H1 (cell line): ENCODE measurements at regions not wholly inside any gene's neighbourhood (a gene's known extent, or its start where the extent isn't known, plus 50 kb on each side); places are given as distances from the start of the nearest gene placed in this dataset.

Experiments
- CTCF ChIA-PET: fragments of 300-600 bp; sonication (Branson Sonifier 250); formaldehyde crosslinking; loops from one replicate; lab custom pipeline; 2021; ENCODE audit not compliant: partially characterized antibody; lab: Charles Lee
- POLR2A ChIA-PET: fragments of 300-600 bp; sonication (Branson Sonifier 250); formaldehyde crosslinking; loops from one replicate; lab custom pipeline; 2021; ENCODE audit warnings: inconsistent platforms; ENCODE audit not compliant: partially characterized antibody; lab: Charles Lee
- DNase-seq, 2 experiments: peaks; one replicate each; pipeline versions ENCODE4 v3.0.0 to v3.0.0-alpha.2; 2010 to 2022; ENCODE audit warnings: low spot score in 2 of 2, low read depth in 1 of 2, mixed read lengths in 1 of 2
- FAIRE-seq: peaks from 2 replicates; lab custom pipeline; 2011; peaks lifted over from hg19 to GRCh38; lab: Jason Lieb, UNC
- H2AFZ ChIP-seq: 2 replicates; pipeline ENCODE4 v1.8.1; 2012; ENCODE audit warnings: low read length, inconsistent platforms
- H2AK5ac ChIP-seq: 2 replicates; pipeline ENCODE4 v1.6.1; 2013; ENCODE audit warnings: low read depth, low read length
- H2BK120ac ChIP-seq: replicated peaks from 2 replicates; pipeline ENCODE3; 2013; ENCODE audit warnings: low read depth, low read length, inconsistent platforms
- H2BK12ac ChIP-seq: 2 replicates; pipeline ENCODE4 v1.6.1; 2013; ENCODE audit warnings: low read depth, low read length
- H2BK15ac ChIP-seq: 2 replicates; pipeline ENCODE4 v1.6.1; 2013; ENCODE audit warnings: low read length
- H2BK20ac ChIP-seq: 2 replicates; pipeline ENCODE4 v1.6.1; 2013; ENCODE audit warnings: low read length
- H2BK5ac ChIP-seq: 2 replicates; pipeline ENCODE4 v1.6.1; 2013; ENCODE audit warnings: low read depth, low read length
- H3K14ac ChIP-seq: 2 replicates; pipeline ENCODE4 v1.6.1; 2013; ENCODE audit warnings: inconsistent platforms; ENCODE audit not compliant: insufficient read length
- H3K18ac ChIP-seq: 2 replicates; pipeline ENCODE4 v1.6.1; 2013; ENCODE audit warnings: low read length; ENCODE audit errors: extremely low read depth
- H3K23ac ChIP-seq: 2 replicates; pipeline ENCODE4 v1.6.1; 2013; ENCODE audit warnings: inconsistent platforms; ENCODE audit not compliant: insufficient read length
- H3K23me2 ChIP-seq: 2 replicates; pipeline ENCODE4 v1.6.1; 2013; ENCODE audit warnings: low read depth, low read length
- H3K27ac ChIP-seq: 2 replicates; pipeline ENCODE4 v1.6.1; 2011; ENCODE audit warnings: low read depth, low read length, inconsistent platforms
- H3K27me3 ChIP-seq, 4 experiments: replicated peaks in 1 of 4; 1 replicate in 1 of 4; 2 replicates in 3 of 4; pipeline versions ENCODE4 v1.6.1 to v1.8.1; 2011 to 2013; ENCODE audit warnings: low read length in 3 of 4, mild to moderate bottlenecking in 3 of 4, inconsistent platforms in 2 of 4, mixed read lengths in 2 of 4, moderate library complexity in 1 of 4; ENCODE audit not compliant: control insufficient read depth in 3 of 4, insufficient read depth in 3 of 4; ENCODE audit errors: extremely low read depth in 1 of 4
- H3K36me3 ChIP-seq, 4 experiments: 2 replicates each; pipeline versions ENCODE4 v1.6.1 to v1.8.1; 2011 to 2013; ENCODE audit warnings: mild to moderate bottlenecking in 4 of 4, low read length in 3 of 4, moderate library complexity in 2 of 4, control low read depth in 1 of 4, inconsistent platforms in 1 of 4; ENCODE audit not compliant: insufficient read depth in 4 of 4, control insufficient read depth in 2 of 4
- H3K4ac ChIP-seq: replicated peaks from 2 replicates; pipeline ENCODE3; 2013; ENCODE audit warnings: low read length, low read depth, mixed read lengths, inconsistent platforms; ENCODE audit not compliant: insufficient read length
- H3K4me1 ChIP-seq, 4 experiments: replicated peaks in 1 of 4; 1 replicate in 1 of 4; 2 replicates in 3 of 4; pipeline versions ENCODE4 v1.6.1 to v1.8.1; 2011 to 2013; ENCODE audit warnings: low read length in 3 of 4, inconsistent platforms in 2 of 4, mixed read lengths in 1 of 4; ENCODE audit not compliant: insufficient read depth in 4 of 4, control insufficient read depth in 3 of 4
- H3K4me2 ChIP-seq, 2 experiments: 2 replicates each; pipeline versions ENCODE4 v1.6.1 to v1.8.1; 2011 to 2013; ENCODE audit warnings: low read depth in 2 of 2, low read length in 2 of 2, control low read depth in 1 of 2, inconsistent platforms in 1 of 2, mild to moderate bottlenecking in 1 of 2; ENCODE audit not compliant: insufficient read depth in 1 of 2
- H3K4me3 ChIP-seq, 4 experiments: fragments of 200-600, 300-600 bp in 1 of 4; sonication (generic), shearing (Covaris generic), sonication (Bioruptor Twin) in 1 of 4; 2 replicates each; pipeline versions ENCODE4 v1.5.1 to v1.8.1; 2011 to 2016; ENCODE audit warnings: low read length in 4 of 4, low read depth in 3 of 4, control low read depth in 2 of 4, inconsistent platforms in 2 of 4, mild to moderate bottlenecking in 2 of 4, mixed read lengths in 1 of 4, moderate library complexity in 1 of 4; ENCODE audit not compliant: insufficient read depth in 2 of 4; ENCODE audit errors: extremely low read depth in 1 of 4
- H3K56ac ChIP-seq: replicated peaks from 2 replicates; pipeline ENCODE3; 2013; ENCODE audit warnings: low read depth, mild to moderate bottlenecking, mixed read lengths, low read length, inconsistent platforms; ENCODE audit not compliant: insufficient read length
- H3K79me1 ChIP-seq: 2 replicates; pipeline ENCODE4 v1.6.1; 2013; ENCODE audit warnings: low read depth, low read length, control low read depth
- H3K79me2 ChIP-seq, 2 experiments: 2 replicates each; pipeline versions ENCODE4 v1.6.1 to v1.8.1; 2012 to 2013; ENCODE audit warnings: low read length in 2 of 2, mild to moderate bottlenecking in 2 of 2, inconsistent platforms in 1 of 2; ENCODE audit not compliant: insufficient read depth in 2 of 2, control insufficient read depth in 1 of 2
- H3K9ac ChIP-seq, 4 experiments: replicated peaks in 1 of 4; 1 replicate in 1 of 4; 2 replicates in 3 of 4; pipeline versions ENCODE4 v1.6.1 to v1.8.1; 2011 to 2013; ENCODE audit warnings: low read depth in 3 of 4, low read length in 3 of 4, control low read depth in 2 of 4, mild to moderate bottlenecking in 2 of 4, moderate library complexity in 2 of 4, inconsistent platforms in 1 of 4; ENCODE audit errors: extremely low read depth in 1 of 4
- H3K9me3 ChIP-seq, 2 experiments: 2 replicates each; pipeline versions ENCODE4 v1.6.1 to v1.8.1; 2012 to 2013; ENCODE audit warnings: mild to moderate bottlenecking in 2 of 2, moderate library complexity in 2 of 2, control low read depth in 1 of 2, inconsistent platforms in 1 of 2, low read depth in 1 of 2, low read length in 1 of 2, mixed read lengths in 1 of 2; ENCODE audit not compliant: insufficient read depth in 2 of 2
- H4K20me1 ChIP-seq, 2 experiments: replicated peaks in 1 of 2; 2 replicates each; pipeline versions ENCODE3 to v1.8.1; 2011 to 2013; ENCODE audit warnings: inconsistent platforms in 2 of 2, low read length in 2 of 2, mild to moderate bottlenecking in 1 of 2; ENCODE audit not compliant: insufficient read depth in 2 of 2, control insufficient read depth in 1 of 2
- H4K5ac ChIP-seq: 2 replicates; pipeline ENCODE4 v1.6.1; 2013; ENCODE audit warnings: low read length, low read depth, mixed read lengths, inconsistent platforms; ENCODE audit not compliant: insufficient read length
- H4K8ac ChIP-seq: 2 replicates; pipeline ENCODE4 v1.8.0; 2013; ENCODE audit warnings: mild to moderate bottlenecking, moderate library complexity, low read length, inconsistent platforms; ENCODE audit not compliant: insufficient read depth; ENCODE audit errors: extremely low read depth
- H4K91ac ChIP-seq: replicated peaks from 2 replicates; pipeline ENCODE3; 2013; ENCODE audit warnings: low read length, mixed read lengths, inconsistent platforms; ENCODE audit not compliant: insufficient read length
- GTF2F1 ChIP-seq: IDR thresholded peaks from 2 replicates; pipeline ENCODE4 v1.6.1; 2012; ENCODE audit warnings: low read depth, low read length, improper control_type of control experiment, borderline replicate concordance
- WGBS, 2 experiments: shearing (Covaris generic) in 1 of 2; methylation state at CpG; one replicate each; pipeline versions ENCODE4 v1.1.6 to v1.1.7; 2013 to 2015; ENCODE audit warnings: low lambda C conversion rate in 2 of 2, mixed read lengths in 2 of 2, inconsistent platforms in 1 of 2, low coverage in 1 of 2, missing lambda C conversion rate in 1 of 2; ENCODE audit not compliant: insufficient replicate concordance in 2 of 2, insufficient coverage in 1 of 2, insufficient read length in 1 of 2; ENCODE audit errors: extremely low coverage in 1 of 2, missing lambda C conversion rate in 1 of 2; 5-methylcytosine and 5-hydroxymethylcytosine counted together

DNA sequence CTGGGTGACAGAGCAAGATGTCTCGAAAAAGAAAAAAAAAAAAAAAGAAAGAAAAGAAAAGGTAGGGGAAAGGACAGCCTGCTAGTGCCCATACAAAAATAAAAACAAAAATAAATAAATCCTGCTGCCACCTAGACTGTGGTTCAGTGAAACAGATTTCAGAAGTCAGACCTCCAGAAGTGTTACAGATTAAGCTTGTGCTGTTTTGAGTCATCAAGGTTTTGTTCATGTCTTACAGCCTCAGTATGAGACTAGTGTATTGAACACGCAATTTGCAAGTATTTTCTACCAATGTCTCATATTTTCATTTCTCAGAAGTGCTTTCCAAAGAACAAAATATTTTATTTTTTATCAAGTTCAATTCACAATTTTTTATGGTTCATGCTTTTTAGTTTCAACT lies 720.4 kb upstream of the GYPC start:
- no peak overlapping the region for H4K8ac ChIP-seq
- CTCF ChIA-PET, result no interaction called here

More for the DNA sequence above, 720.4 kb upstream of the GYPC start:
- Histone ChIP-seq H4K5ac (no peak overlapping the region), H2AFZ (no peak overlapping the region), H3K79me2 (no peaks in the 10 kb centered on the region), H2AK5ac (no peak overlapping the region), H4K91ac (no peak overlapping the region), H3K23ac (no peak overlapping the region), H3K23me2 (no peaks in the 10 kb centered on the region; the same call in 1 of the 2 replicates), H3K4me2 (no peak overlapping the region), H3K79me1 (no peaks in the 10 kb centered on the region), H2BK5ac (no peak overlapping the region), H3K14ac (no peak overlapping the region), H2BK20ac (no peak overlapping the region), H3K4ac (no peak overlapping the region), H3K4me1 (no peaks in the 10 kb centered on the region), H2BK15ac (no peak overlapping the region), H3K18ac (no peak overlapping the region), H3K9ac (no peak overlapping the region), H3K9me3 (0 out of 4 replicates have a peak, but pooled peaks cover 0 to 2% of the 10 kb centered on the region in 2 experiments), H3K27me3 (no peaks in the 10 kb centered on the region), H2BK12ac (no peak overlapping the region), H3K36me3 (no peaks in the 10 kb centered on the region), H3K27ac (no peak overlapping the region), H4K20me1 (no peaks in the 10 kb centered on the region), H3K4me3 (no peak overlapping the region), H2BK120ac (no peak overlapping the region), H3K56ac (no peak overlapping the region)
- TF ChIP-seq GTF2F1, result no peak
- POLR2A ChIA-PET, result no interaction called here
- 94% methylated on average over 1 of the region's 2 CpGs; no CpG with 5 or more reads in 1 of the 2 experiments for WGBS, 2 experiments
- no peak for FAIRE-seq
- DNase-seq, result no peak
